ENCODE measurements at regions not wholly inside any gene's neighbourhood (a gene's known extent, or its start where the extent isn't known, plus 50 kb on each side); places are given as distances from the start of the nearest gene placed in this dataset.

- TF ChIP-seq CTCF (conservative IDR thresholded peaks at IDR 0.05 in 1 of 2, IDR thresholded peaks at IDR 0.05 in 1 of 2; ENCODE audit: low read depth in 1 of 2, low read length in 2 of 2) (no peak), EZH2 (IDR thresholded peaks at IDR 0.05; ENCODE audit: low read length, missing control alignments) (no peak)
Observed at GRCh38 chr2:48183276-48183675, 131.2 kb upstream of the FOXN2 start.
